ENCODE measurements at regions not wholly inside any gene's neighbourhood (a gene's known extent, or its start where the extent isn't known, plus 50 kb on each side); places are given as distances from the start of the nearest gene placed in this dataset.

GRCh38 chr9:121567500-121568342, 68.1 kb upstream of the GGTA1 start:
- Histone ChIP-seq H3K36me3 (ENCODE audit: insufficient read depth, low read length, poor library complexity, severe bottlenecking) (no peaks in the 10 kb centered on the region), H3K27ac (ENCODE audit: low read depth, low read length, poor library complexity, severe bottlenecking) (no peak overlapping the region), H3K27me3 (replicated peaks; ENCODE audit: insufficient read depth, low read depth, low read length, poor library complexity) (no peaks in the 10 kb centered on the region), H3K4me3 (ENCODE audit: low read depth, low read length, poor library complexity, severe bottlenecking) (no peak overlapping the region), H3K9me3 (ENCODE audit: low read depth, low read length, poor library complexity, severe bottlenecking) (no peaks in the 10 kb centered on the region), H3K4me1 (ENCODE audit: insufficient read depth, low read length, poor library complexity, severe bottlenecking) (no peaks in the 10 kb centered on the region)
- ChIA-PET POLR2A (ENCODE audit: low non-redundant PET) (no interaction called here), CTCF (interaction anchor here (0.6 kb wide), 1 partner anchor 20 kb away, joined by 12 read pairs; no protein-coding TSS in a partner anchor)
- no peak for DNase-seq (ENCODE audit: low spot score)
- BruUV-seq (replicated peaks): no TSS peak
- TF ChIP-seq CTCF (conservative IDR thresholded peaks at IDR 0.05; ENCODE audit: low read depth, low read length): no peak
- TF ChIP-seq EZH2 (IDR thresholded peaks at IDR 0.05; ENCODE audit: borderline replicate concordance, low read depth, low read length, poor library complexity, severe bottlenecking): no peak
- intact Hi-C loops (cut with micrococcal nuclease; ENCODE audit: unreplicated experiment): no loop called here

- H3K36me3 ChIP-seq (ENCODE audit: insufficient read depth, low read length, poor library complexity, severe bottlenecking): no peaks in the 10 kb centered on the region
- no peaks in the 10 kb centered on the region for H3K27me3 ChIP-seq (replicated peaks; ENCODE audit: insufficient read depth, low read depth, low read length, poor library complexity)
- no TSS peak for BruUV-seq (replicated peaks)
- H3K27ac ChIP-seq (ENCODE audit: low read depth, low read length, poor library complexity, severe bottlenecking): no peak overlapping the region
- POLR2A ChIA-PET (ENCODE audit: low non-redundant PET): no interaction called here
- no peak overlapping the region for H3K4me3 ChIP-seq (ENCODE audit: low read depth, low read length, poor library complexity, severe bottlenecking)
- H3K4me1 ChIP-seq (ENCODE audit: insufficient read depth, low read length, poor library complexity, severe bottlenecking): no peaks in the 10 kb centered on the region
- H3K9me3 ChIP-seq (ENCODE audit: low read depth, low read length, poor library complexity, severe bottlenecking): no peaks in the 10 kb centered on the region
- CTCF ChIA-PET: no interaction called here
- intact Hi-C loops (cut with micrococcal nuclease; ENCODE audit: unreplicated experiment): no loop called here
- no peak for DNase-seq (ENCODE audit: low spot score)
- TF ChIP-seq CTCF (conservative IDR thresholded peaks at IDR 0.05; ENCODE audit: low read depth, low read length) (no peak), EZH2 (IDR thresholded peaks at IDR 0.05; ENCODE audit: borderline replicate concordance, low read depth, low read length, poor library complexity, severe bottlenecking) (no peak)
These were observed 69.0 kb upstream of the GGTA1 start for GRCh38 chr9:121568343-121569265.

GRCh38 chr9:121569266-121569648, 69.6 kb upstream of the GGTA1 start:
- H3K9me3 ChIP-seq (ENCODE audit: low read depth, low read length, poor library complexity, severe bottlenecking): no peaks in the 10 kb centered on the region
- no peaks in the 10 kb centered on the region for H3K36me3 ChIP-seq (ENCODE audit: insufficient read depth, low read length, poor library complexity, severe bottlenecking)
- no peaks in the 10 kb centered on the region for H3K27me3 ChIP-seq (replicated peaks; ENCODE audit: insufficient read depth, low read depth, low read length, poor library complexity)
- TF ChIP-seq EZH2 (IDR thresholded peaks at IDR 0.05; ENCODE audit: borderline replicate concordance, low read depth, low read length, poor library complexity, severe bottlenecking) (no peak), CTCF (conservative IDR thresholded peaks at IDR 0.05; ENCODE audit: low read depth, low read length) (no peak)
- DNase-seq (ENCODE audit: low spot score): no peak
- ChIA-PET POLR2A (ENCODE audit: low non-redundant PET) (no interaction called here), CTCF (no interaction called here)
- H3K4me3 ChIP-seq (ENCODE audit: low read depth, low read length, poor library complexity, severe bottlenecking): no peak overlapping the region
- H3K4me1 ChIP-seq (ENCODE audit: insufficient read depth, low read length, poor library complexity, severe bottlenecking): no peaks in the 10 kb centered on the region
- BruUV-seq (replicated peaks): no TSS peak
- intact Hi-C loops (cut with micrococcal nuclease; ENCODE audit: unreplicated experiment): no loop called here
- no peak overlapping the region for H3K27ac ChIP-seq (ENCODE audit: low read depth, low read length, poor library complexity, severe bottlenecking)

Data from A673 (cell line).